Ovary (tissue), 3 donors: ENCODE measurements at regions not wholly inside any gene's neighbourhood (a gene's known extent, or its start where the extent isn't known, plus 50 kb on each side); places are given as distances from the start of the nearest gene placed in this dataset.

Experiments used
- CTCF ChIP-seq, 3 donors: fragments of 450-650 bp in 2 of 3; fragments of 200-600 bp in 1 of 3; IDR thresholded peaks; one replicate each; pipeline versions ENCODE4 v1.5.1 to v1.8.0; 2016 to 2022; ENCODE audit warnings: antibody characterized with exemption in 3 of 3, mild to moderate bottlenecking in 1 of 3
- POLR2A ChIP-seq: fragments of 450-650 bp; IDR thresholded peaks from one replicate; pipeline ENCODE4 v1.6.1; 2017; ENCODE audit warnings: antibody characterized with exemption, mild to moderate bottlenecking, moderate library complexity
- donor health status: DM: no; HTN: no; CAD: no.

GRCh38 chr18:75551071-75551470 is 123.6 kb upstream of the SMIM21 start:
- TF ChIP-seq CTCF (IDR thresholded peaks at IDR 0.05) (no peak), POLR2A (no peak)
